ENCODE measurements at regions not wholly inside any gene's neighbourhood (a gene's known extent, or its start where the extent isn't known, plus 50 kb on each side); places are given as distances from the start of the nearest gene placed in this dataset.

GRCh38 chr12:107938446-107938845 lies 163.9 kb downstream of the ASCL4 start:
- H3K9ac ChIP-seq (ENCODE audit: insufficient read depth in 1 of 2, low read depth in 2 of 2, low read length in 2 of 2), result peak overlapping the region in 1 of 2 experiments; percentile 4; a peak in 1 of 4 replicates
- in situ Hi-C loops (cut with MboI), result no loop called here
- peaks cover 0 to 9% of the 10 kb centered on the region in 2 experiments; a peak in 3 of 5 replicates for H3K27me3 ChIP-seq (ENCODE audit: control insufficient read depth in 2 of 2, insufficient read depth in 2 of 2, low read length in 2 of 2)
- no peak overlapping the region for H2AFZ ChIP-seq (ENCODE audit: low read depth, low read length)
- intact Hi-C loops (cut with micrococcal nuclease), result no loop called here
- CTCF ChIA-PET (ENCODE audit: low intra/inter-chr PET ratio), result no interaction called here
- H3K36me3 ChIP-seq (ENCODE audit: control insufficient read depth, insufficient read depth, low read length), result no peaks in the 10 kb centered on the region
- WGBS (ENCODE audit: insufficient coverage, low coverage, missing lambda C conversion rate), result 0% methylated on average over 1 of the region's 1 CpG
- H3K79me2 ChIP-seq (ENCODE audit: control insufficient read depth, insufficient read depth, low read length), result no peaks in the 10 kb centered on the region
- FAIRE-seq, result no peak
- no peak overlapping the region for H3K27ac ChIP-seq (ENCODE audit: extremely low read depth, low read depth, low read length)
- no peaks in the 10 kb centered on the region for H3K4me1 ChIP-seq (replicated peaks in 1 of 2; ENCODE audit: control insufficient read depth in 2 of 2, insufficient read depth in 2 of 2, low read length in 2 of 2)
- H3K9me1 ChIP-seq (ENCODE audit: control insufficient read depth, insufficient read depth, low read length), result no peaks in the 10 kb centered on the region
- H3K4me2 ChIP-seq (ENCODE audit: insufficient read depth, low read length), result no peak overlapping the region
- no peak for ATAC-seq
- TF ChIP-seq CHD7 (IDR thresholded peaks at IDR 0.05; ENCODE audit: low read depth, low read length) (no peak), JUND (IDR thresholded peaks at IDR 0.05; ENCODE audit: borderline replicate concordance, low read depth, low read length) (no peak), JUND (tag; IDR thresholded peaks at IDR 0.05; ENCODE audit: borderline replicate concordance, low read depth, low read length) (no peak), BRF1 (IDR thresholded peaks at IDR 0.05; ENCODE audit: borderline replicate concordance, extremely low read depth, insufficient read length) (no peak), RBFOX2 (IDR thresholded peaks at IDR 0.05; ENCODE audit: low read depth, low read length) (no peak), CTCFL (IDR thresholded peaks at IDR 0.05; ENCODE audit: borderline replicate concordance, insufficient read depth, low read depth, low read length, poor library complexity, severe bottlenecking) (no peak)
- H3K9me3 ChIP-seq (replicated peaks; ENCODE audit: control insufficient read depth, insufficient read depth, low read depth, low read length), result no peaks in the 10 kb centered on the region
- POLR2A ChIA-PET, result no interaction called here
- BruUV-seq (replicated peaks), result no TSS peak
- H3K4me3 ChIP-seq, result no peak overlapping the region
- H4K20me1 ChIP-seq (replicated peaks; ENCODE audit: control insufficient read depth, insufficient read depth, low read length), result no peaks in the 10 kb centered on the region
- DNase-seq (ENCODE audit: extremely low read depth in 1 of 4, low spot score in 3 of 4), result no peak

Data from K562 (cell line).